ENCODE measurements at regions not wholly inside any gene's neighbourhood (a gene's known extent, or its start where the extent isn't known, plus 50 kb on each side); places are given as distances from the start of the nearest gene placed in this dataset.

DNA sequence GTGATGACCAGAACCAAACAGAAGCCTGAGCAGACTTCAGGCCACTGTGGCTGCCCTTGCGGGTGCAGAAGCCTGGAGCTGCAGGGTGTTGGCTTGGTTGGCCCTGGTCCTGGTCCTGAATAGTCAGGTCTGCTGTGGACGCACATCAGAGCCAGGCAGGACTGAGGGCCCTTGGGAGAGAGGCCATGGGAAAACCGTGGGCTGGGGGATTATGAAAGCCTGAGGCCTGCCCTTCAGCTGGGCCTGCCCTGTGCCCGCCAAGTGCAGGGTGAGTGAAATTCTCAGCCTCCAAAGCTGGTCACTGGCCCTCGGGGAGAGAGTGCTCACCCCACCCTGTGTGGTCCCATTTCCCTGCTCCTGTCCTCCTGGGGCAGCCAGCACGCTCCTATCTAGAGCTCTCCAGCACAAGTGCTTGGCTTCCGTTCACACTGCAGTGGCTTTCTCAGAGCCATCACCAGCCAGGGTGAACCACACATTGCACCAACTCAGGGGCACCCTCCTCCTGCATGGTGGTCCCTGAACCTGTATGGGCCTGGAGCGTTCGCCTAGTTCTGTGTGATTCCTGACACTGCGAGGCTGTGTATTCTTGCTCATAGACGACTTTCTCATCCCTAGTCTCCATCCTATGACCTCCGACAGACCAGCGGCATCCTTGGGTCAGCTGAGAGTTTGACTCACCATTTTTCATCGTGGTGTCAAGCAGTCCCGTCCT, 146.1 kb downstream of the TTLL2 start:
- intact Hi-C loops (cut with DNase I) = no loop called here
- Histone ChIP-seq H3K4me3 (no peak overlapping the region), H3K36me3 (no peaks in the 10 kb centered on the region), H3K4me1 (no peaks in the 10 kb centered on the region), H3K9me3 (no peaks in the 10 kb centered on the region), H3K27ac (no peak overlapping the region), H3K27me3 (no peaks in the 10 kb centered on the region)
- TF ChIP-seq, protein P1, sequence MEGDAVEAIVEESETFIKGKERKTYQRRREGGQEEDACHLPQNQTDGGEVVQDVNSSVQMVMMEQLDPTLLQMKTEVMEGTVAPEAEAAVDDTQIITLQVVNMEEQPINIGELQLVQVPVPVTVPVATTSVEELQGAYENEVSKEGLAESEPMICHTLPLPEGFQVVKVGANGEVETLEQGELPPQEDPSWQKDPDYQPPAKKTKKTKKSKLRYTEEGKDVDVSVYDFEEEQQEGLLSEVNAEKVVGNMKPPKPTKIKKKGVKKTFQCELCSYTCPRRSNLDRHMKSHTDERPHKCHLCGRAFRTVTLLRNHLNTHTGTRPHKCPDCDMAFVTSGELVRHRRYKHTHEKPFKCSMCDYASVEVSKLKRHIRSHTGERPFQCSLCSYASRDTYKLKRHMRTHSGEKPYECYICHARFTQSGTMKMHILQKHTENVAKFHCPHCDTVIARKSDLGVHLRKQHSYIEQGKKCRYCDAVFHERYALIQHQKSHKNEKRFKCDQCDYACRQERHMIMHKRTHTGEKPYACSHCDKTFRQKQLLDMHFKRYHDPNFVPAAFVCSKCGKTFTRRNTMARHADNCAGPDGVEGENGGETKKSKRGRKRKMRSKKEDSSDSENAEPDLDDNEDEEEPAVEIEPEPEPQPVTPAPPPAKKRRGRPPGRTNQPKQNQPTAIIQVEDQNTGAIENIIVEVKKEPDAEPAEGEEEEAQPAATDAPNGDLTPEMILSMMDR (IDR thresholded peaks at IDR 0.05) = no peak
- TF ChIP-seq POLR2A (IDR thresholded peaks at IDR 0.05) = no peak
- 76 to 92% methylated on average over 8 of the region's 15 CpGs for WGBS, 2 donors
- DNase-seq = no peak

DNA sequence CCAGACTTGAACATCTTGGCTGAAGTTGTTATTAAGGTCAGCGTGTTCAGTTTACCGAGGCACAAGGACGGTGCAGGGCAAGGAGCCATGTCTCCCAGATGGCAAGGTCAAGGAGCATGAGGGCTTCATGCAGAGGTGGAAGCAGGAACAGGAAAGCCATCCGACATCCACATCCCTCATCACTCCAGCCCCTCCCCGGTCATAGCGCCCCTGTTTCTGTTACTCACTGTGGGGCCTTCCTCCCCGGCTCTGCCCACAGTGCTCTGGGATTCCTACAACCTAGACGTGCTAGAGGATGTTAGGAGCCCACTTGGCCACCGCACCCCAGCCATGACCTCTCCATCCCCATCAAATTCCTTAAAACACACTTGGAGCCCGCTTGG, 146.7 kb downstream of the TTLL2 start:
- TF ChIP-seq, protein P1 (IDR thresholded peaks at IDR 0.05) = no peak
- TF ChIP-seq POLR2A (IDR thresholded peaks at IDR 0.05) = no peak
- Histone ChIP-seq H3K27me3 (no peaks in the 10 kb centered on the region), H3K9me3 (no peaks in the 10 kb centered on the region), H3K4me1 (no peaks in the 10 kb centered on the region), H3K36me3 (no peaks in the 10 kb centered on the region), H3K4me3 (no peak overlapping the region), H3K27ac (no peak overlapping the region)
- WGBS, 2 donors = 80 to 95% methylated on average over 4 to 10 of the region's 10 CpGs
- no peak for DNase-seq
- intact Hi-C loops (cut with DNase I) = no loop called here

DNA sequence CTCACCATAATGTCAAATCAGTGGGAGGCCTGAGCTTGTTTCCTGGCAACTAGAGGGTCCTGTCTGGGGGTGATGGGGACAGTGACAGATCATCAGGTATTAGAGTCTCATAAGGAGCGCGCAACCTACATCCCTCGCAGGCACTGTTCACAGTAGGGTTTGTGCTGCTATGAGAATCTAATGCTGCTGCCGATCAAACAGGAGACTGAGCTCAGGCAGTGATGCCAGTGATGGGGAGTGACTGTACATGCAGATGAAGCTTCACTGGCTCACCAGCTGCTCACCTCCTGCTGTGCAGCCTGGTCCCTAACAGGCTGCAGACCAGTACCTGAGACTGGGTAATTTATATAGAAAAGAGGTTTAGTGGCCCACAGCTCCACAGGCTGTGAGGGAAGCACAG, 147.3 kb downstream of the TTLL2 start:
- no peak for DNase-seq
- 96 to 100% methylated on average over 3 of the region's 4 CpGs for WGBS, 2 donors

DNA sequence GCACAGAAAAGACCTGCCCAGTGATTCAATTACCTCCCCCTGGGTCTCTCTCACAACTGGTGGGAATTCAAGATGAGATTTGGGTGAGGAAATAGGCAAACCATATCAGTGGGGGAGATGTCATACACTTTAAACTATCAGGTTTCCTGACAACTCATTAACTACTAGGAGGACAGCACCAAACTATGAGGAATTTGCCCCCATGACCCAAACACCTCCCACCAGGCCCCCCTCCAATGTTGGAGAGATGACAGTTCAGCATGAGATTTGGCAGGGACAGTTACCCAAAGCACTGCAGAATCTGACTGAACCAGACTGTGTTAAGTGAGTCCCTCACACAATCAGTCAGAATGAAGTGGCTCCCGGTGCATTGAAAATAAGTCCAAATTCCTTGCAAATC, 148.0 kb downstream of the TTLL2 start:
- H3K4me1 ChIP-seq = no peaks in the 10 kb centered on the region
- H3K4me3 ChIP-seq = no peak overlapping the region
- TF ChIP-seq, protein P1 (IDR thresholded peaks at IDR 0.05) = no peak
- TF ChIP-seq POLR2A (IDR thresholded peaks at IDR 0.05) = no peak
- no peaks in the 10 kb centered on the region for H3K36me3 ChIP-seq
- no peak overlapping the region for H3K27ac ChIP-seq
- H3K9me3 ChIP-seq = no peaks in the 10 kb centered on the region
- intact Hi-C loops (cut with DNase I) = no loop called here
- WGBS, 2 donors = 67 to 82% methylated on average over 1 of the region's 1 CpG
- no peaks in the 10 kb centered on the region for H3K27me3 ChIP-seq
- no peak for DNase-seq

More for the DNA sequence above, 147.3 kb downstream of the TTLL2 start:
- no peak overlapping the region for H3K27ac ChIP-seq
- no peaks in the 10 kb centered on the region for H3K9me3 ChIP-seq
- TF ChIP-seq POLR2A (IDR thresholded peaks at IDR 0.05) = no peak
- TF ChIP-seq, protein P1 (IDR thresholded peaks at IDR 0.05) = no peak
- H3K27me3 ChIP-seq = no peaks in the 10 kb centered on the region
- intact Hi-C loops (cut with DNase I) = no loop called here
- H3K4me1 ChIP-seq = no peaks in the 10 kb centered on the region
- H3K4me3 ChIP-seq = no peak overlapping the region
- no peaks in the 10 kb centered on the region for H3K36me3 ChIP-seq

DNA sequence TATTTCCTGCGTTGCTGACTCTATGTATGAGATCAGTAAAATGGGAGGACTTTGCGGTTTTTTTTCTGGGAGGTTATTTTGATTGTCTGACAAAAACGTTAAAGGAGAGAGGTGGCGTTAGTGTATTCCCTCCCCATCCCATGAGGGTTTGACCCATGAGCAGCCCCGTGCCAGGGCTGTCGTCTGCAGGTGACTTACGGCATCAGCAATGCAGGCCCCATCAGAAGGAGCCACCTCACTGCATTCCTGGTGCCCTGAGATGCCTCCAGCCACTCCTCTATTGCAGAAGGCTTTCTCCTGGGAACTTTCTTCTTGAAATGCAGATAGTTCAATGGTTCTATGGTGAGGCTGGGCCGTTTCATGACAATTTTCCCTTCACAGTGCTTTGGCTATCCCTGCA, 149.3 kb downstream of the TTLL2 start:
- TF ChIP-seq, protein P1 (IDR thresholded peaks at IDR 0.05) = no peak
- no peak for TF ChIP-seq POLR2A (IDR thresholded peaks at IDR 0.05)
- intact Hi-C loops (cut with DNase I) = no loop called here
- no peak overlapping the region for H3K4me3 ChIP-seq
- H3K4me1 ChIP-seq = no peaks in the 10 kb centered on the region
- no peaks in the 10 kb centered on the region for H3K27me3 ChIP-seq
- no peaks in the 10 kb centered on the region for H3K36me3 ChIP-seq
- H3K9me3 ChIP-seq = no peaks in the 10 kb centered on the region
- no peak for DNase-seq
- H3K27ac ChIP-seq = no peak overlapping the region
- WGBS, 2 donors = 76 to 91% methylated on average over 4 to 8 of the region's 8 CpGs
